ENCODE measurements at regions not wholly inside any gene's neighbourhood (a gene's known extent, or its start where the extent isn't known, plus 50 kb on each side); places are given as distances from the start of the nearest gene placed in this dataset.

GRCh38 chr12:124114316-124114715, 141.3 kb downstream of the ZNF664 start:
- no peak for DNase-seq (ENCODE audit: low read depth)
- no peak overlapping the region for H3K4me3 ChIP-seq (ENCODE audit: control insufficient read depth, low read depth, low read length)
- no peak for TF ChIP-seq CTCF (conservative IDR thresholded peaks at IDR 0.05; ENCODE audit: control insufficient read depth, insufficient read depth, low read depth, low read length)

DNA sequence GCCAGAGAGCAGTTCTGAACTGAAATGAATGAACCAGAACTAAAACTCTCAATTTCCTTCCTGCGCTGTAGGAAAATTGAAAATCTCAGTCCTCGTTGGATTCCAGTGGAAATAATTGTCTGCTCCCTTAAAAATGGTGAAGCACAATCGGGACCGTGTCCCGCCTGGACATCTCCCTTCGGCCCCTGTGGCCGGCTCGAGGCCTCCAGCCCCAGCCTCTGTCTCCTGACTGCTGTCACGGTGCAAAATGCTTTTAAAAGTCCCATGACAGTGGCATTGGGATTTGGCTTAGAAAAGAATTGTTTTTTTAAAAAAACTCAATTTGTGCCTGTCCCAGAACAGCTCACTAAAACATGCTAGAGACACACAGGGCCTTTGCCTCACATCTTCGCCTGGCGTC, 142.5 kb downstream of the ZNF664 start:
- DNase-seq (ENCODE audit: low read depth) = no peak
- TF ChIP-seq CTCF (conservative IDR thresholded peaks at IDR 0.05; ENCODE audit: control insufficient read depth, insufficient read depth, low read depth, low read length) = no peak
- H3K4me3 ChIP-seq (ENCODE audit: control insufficient read depth, low read depth, low read length) = no peak overlapping the region

GRCh38 chr12:124115976-124116690, 143.1 kb downstream of the ZNF664 start:
- H3K4me3 ChIP-seq (ENCODE audit: control insufficient read depth, low read depth, low read length) = no peak overlapping the region
- DNase-seq (ENCODE audit: low read depth) = no peak
- TF ChIP-seq CTCF (conservative IDR thresholded peaks at IDR 0.05; ENCODE audit: control insufficient read depth, insufficient read depth, low read depth, low read length) = no peak

DNA sequence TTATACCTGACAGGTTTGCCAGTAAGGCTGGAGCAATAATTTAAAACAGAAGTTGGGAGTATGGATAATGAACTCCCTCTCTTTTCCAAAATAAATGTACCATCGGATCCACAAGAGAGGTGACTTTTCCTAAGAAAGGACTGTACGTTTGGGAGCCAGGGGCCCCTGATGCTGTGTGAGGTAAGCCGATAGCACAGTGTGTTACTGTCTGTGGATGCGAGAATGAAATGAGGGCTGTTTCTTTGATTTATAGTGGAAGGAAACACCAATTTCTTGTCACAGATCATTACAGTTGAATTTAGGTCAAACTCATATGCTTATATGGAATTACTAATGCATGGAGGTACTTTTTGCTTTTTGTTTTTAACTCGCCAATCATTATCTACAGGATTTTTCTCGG, 147.7 kb downstream of the ZNF664 start:
- DNase-seq (ENCODE audit: low read depth) = no peak
- H3K4me3 ChIP-seq (ENCODE audit: control insufficient read depth, low read depth, low read length) = no peak overlapping the region
- no peak for TF ChIP-seq CTCF (conservative IDR thresholded peaks at IDR 0.05; ENCODE audit: control insufficient read depth, insufficient read depth, low read depth, low read length)

DNA sequence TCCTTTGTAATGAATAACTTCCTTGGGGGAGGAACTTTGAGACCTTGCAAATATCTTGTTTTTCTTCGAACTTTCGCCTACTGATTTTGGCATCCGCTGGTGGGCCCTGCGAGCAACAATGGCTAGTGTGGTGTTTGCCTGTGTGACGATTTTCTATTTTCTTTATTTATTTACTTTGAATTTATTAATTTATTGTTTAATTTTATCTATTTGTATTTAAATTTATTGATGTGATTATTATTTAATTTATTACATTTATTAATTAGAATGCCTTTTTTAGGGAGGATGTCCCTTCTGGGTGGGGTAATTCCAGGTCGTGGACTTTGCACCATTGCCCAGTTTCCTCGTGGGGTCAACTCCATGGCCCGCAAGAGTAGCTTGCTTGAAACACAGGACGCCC, 149.7 kb downstream of the ZNF664 start:
- no peak for TF ChIP-seq CTCF (conservative IDR thresholded peaks at IDR 0.05; ENCODE audit: control insufficient read depth, insufficient read depth, low read depth, low read length)
- H3K4me3 ChIP-seq (ENCODE audit: control insufficient read depth, low read depth, low read length) = no peak overlapping the region
- DNase-seq (ENCODE audit: low read depth) = no peak

GRCh38 chr12:124123296-124124000, 150.4 kb downstream of the ZNF664 start:
- no peak for DNase-seq (ENCODE audit: low read depth)
- TF ChIP-seq CTCF (conservative IDR thresholded peaks at IDR 0.05; ENCODE audit: control insufficient read depth, insufficient read depth, low read depth, low read length) = no peak
- H3K4me3 ChIP-seq (ENCODE audit: control insufficient read depth, low read depth, low read length) = no peak overlapping the region
